NCI-H524 treated with DMSO at 0.1 percent for 48 hours (cell line): ENCODE measurements at regions not wholly inside any gene's neighbourhood (a gene's known extent, or its start where the extent isn't known, plus 50 kb on each side); places are given as distances from the start of the nearest gene placed in this dataset.

ENCODE experiments used
- DNase-seq: peaks from one replicate; lab custom pipeline; 2025; lab: John Stamatoyannopoulos, UW

- DNase-seq: no peak
These were observed 120.2 kb upstream of the MLN start for GRCh38 chr6:33923857-33924514.

DNA sequence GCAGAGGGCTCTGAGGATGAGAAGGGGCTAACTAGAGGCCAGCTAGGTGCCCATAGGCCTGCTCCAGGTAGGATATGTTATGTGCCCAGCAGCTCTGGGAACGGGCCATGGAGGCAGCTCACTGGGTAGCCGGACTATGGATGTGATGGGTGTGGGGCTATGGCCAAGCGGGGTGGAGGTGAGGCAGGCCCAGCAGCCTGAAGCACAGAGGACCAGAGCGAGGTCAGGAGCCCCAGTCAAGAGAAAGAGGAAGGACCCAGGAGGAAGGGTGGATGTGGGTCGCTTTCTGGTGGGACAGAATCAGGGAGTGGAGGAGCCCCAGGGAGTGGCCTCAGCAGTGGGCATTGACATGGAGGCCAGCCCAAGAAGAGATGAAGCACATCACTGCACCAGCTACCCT lies 117.9 kb upstream of the MLN start:
- DNase-seq: no peak

DNA sequence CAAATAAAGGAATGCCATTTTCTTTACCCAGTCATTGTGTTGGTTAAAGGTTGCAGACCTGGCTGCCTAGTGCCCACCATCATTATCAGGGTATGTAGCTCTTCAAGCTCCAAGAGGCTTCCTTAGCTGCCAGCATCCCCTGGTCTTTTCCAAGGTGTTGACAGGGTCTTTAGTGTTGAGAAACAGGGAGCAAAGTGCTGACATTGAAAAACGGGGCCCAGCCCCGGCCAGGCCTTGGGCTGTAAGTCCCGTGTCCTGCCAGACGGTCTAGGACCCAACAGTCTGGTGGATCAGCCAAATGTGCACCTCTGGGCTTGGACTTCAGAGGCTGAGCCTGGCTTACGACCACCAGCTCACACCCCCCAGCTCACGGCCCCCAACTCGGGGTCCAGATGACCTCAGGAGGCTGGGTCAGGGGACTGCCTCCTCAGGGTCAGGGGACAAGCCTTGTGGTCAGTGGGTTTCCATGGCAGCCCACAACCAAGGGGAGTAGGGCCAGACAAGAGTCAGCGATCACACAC lies 114.4 kb upstream of the MLN start:
- no peak for DNase-seq

DNA sequence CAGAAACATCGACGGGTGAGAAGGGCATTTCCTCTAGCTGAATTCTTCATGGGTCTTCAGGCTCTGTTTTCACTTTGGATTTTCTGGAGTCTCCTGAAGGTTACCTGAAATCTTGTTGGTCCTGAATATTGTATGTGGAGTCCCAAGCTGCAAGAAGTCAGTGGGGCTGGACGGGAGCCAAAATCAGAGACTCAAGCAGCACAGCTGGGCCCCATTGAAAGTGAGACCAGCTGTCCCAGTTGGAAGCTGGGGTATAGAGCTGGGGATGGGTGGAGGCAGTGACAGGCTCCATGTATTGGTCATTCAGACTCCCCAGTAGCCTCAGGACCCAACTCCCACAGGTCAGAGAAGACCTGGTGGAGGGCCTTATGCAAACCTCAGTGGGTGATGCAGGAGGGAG lies 111.3 kb upstream of the MLN start:
- peak; percentile 45 for DNase-seq

GRCh38 chr6:33914645-33915044 lies 110.8 kb upstream of the MLN start:
- no peak for DNase-seq

DNA sequence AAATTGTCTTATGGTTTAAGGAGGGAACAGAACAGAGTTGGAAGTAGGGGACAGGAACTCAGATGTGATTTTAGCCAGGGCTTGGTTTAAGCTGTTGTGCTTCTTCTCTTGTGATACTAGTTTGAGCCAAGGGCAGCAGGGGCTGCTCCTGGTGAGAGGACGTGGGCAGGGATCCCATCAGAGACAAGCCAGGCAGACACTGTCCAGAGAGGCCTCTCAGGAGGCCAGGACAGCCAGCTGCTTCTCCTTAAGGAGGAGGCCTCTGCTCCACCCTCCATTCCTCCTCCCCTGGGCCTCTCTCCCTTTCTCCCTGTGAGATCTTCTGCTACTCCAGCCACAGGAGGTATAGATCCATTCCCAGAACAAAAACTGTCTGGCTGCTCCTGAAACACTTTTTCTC lies 108.4 kb upstream of the MLN start:
- no peak for DNase-seq

- no peak for DNase-seq
These were observed 107.7 kb upstream of the MLN start for GRCh38 chr6:33911488-33911887.

- no peak for DNase-seq
These were observed 106.8 kb upstream of the MLN start for GRCh38 chr6:33910594-33910993.

DNA sequence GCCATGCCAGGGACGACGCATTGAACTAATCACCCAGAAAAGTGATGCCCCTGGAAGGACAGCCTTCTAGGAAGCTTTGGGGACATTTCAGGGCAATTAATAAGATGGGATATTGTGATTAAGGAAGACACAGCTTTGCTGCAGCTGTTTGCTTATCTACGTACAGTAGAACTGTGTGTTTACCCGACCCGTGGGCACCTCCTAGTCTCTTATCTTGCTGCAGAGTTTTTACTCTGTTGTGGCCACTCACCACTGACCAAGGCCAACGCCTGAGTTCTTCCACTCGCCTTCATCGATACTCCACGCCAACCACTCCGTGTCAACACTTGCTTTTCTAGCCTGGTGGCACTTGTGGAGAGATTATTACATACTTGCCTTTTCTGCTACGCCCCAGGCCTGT lies 105.9 kb upstream of the MLN start:
- DNase-seq: no peak

DNA sequence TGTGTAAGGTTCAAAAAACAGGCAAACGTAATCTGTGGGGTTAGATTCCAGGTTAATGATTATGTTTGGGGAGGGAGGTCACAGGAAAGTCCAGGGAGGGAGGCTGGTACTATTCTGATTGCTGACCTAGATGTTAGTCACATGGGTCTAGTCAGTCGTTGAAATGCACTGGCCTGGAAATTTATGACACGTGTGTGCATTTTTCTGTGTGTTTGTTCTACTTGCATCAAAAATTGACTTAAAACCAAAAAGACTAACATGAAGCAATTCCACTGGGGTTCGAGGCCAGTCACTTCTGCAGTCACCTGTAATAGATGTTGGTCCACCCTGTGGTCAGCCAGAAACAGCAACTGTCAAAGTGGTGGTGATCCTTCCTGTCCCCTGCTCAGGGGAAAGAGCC lies 104.2 kb upstream of the MLN start:
- no peak for DNase-seq

- no peak for DNase-seq
These were observed 103.4 kb upstream of the MLN start for GRCh38 chr6:33907227-33907626.

- no peak for DNase-seq
These were observed 102.6 kb upstream of the MLN start for GRCh38 chr6:33906439-33906838.

- no peak for DNase-seq
These were observed 101.3 kb upstream of the MLN start for GRCh38 chr6:33905071-33905609.

DNA sequence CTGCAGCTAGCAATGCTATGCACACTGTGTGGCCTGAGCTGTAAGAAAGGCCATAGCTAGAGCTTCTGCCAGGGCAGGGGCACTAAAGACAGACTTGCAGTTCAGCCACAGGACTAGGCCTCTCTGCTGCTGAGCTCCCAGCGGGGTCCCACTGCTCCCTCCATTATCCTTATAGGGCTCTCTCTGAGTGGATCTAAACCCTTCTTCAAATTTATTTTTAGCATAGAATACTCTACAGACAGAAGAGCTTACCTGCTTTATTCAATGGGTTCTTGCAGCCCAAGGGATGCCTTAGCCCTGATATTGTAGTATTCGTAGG lies 100.9 kb upstream of the MLN start:
- DNase-seq: no peak

- DNase-seq: no peak
These were observed 100.4 kb upstream of the MLN start for GRCh38 chr6:33904050-33904746.

- no peak for DNase-seq
These were observed 99.8 kb upstream of the MLN start for GRCh38 chr6:33903579-33903978.

DNA sequence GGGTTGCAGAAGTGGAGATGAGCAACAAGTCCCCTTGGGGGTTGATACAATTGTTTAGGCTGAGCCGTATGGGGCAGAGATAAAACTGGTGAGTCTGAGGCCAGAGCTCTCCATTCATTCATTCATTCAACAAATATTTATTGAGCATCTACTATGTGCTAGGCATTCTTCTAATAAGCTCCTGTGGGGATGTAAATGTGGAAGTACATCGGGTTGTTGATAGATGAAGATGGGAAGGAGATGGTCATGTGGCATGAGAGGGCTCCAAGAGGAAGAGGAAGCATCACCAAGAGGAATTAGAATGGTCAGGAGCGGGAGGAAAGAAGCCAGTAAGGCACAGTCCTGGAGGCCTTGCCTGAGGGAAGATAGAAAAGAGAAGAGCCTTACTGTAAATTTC lies 98.7 kb upstream of the MLN start:
- no peak for DNase-seq

GRCh38 chr6:33901822-33902456 lies 98.1 kb upstream of the MLN start:
- DNase-seq: no peak

DNA sequence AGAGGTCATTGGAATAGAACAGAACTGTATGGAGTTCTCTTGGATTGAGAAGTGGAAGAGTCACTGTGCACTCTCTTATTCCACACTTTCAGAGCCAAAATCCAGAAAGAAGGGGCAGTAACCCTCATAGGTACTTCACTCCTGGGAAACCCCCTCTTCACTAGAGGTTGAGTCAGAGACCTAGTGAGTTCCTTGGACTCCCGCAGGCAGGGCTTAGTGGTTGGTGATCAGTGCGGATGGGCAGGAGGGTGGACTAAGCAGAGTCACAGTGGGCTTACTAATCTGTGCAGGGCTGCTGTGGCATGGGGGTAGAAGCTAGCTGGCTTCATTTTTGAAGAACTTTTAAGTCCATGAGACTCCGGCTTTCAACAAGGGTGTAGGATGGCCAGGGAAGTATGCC lies 95.0 kb upstream of the MLN start:
- DNase-seq: no peak

- DNase-seq: no peak
These were observed 93.5 kb upstream of the MLN start for GRCh38 chr6:33897189-33897780.

GRCh38 chr6:33896391-33897188 lies 92.8 kb upstream of the MLN start:
- DNase-seq: no peak

GRCh38 chr6:33895988-33896387 lies 92.2 kb upstream of the MLN start:
- DNase-seq: no peak
